ENCODE measurements at regions not wholly inside any gene's neighbourhood (a gene's known extent, or its start where the extent isn't known, plus 50 kb on each side); places are given as distances from the start of the nearest gene placed in this dataset.

- no TSS peak for BruUV-seq (replicated peaks)
- ChIA-PET POLR2A (no interaction called here), CTCF (ENCODE audit: low intra/inter-chr PET ratio) (no interaction called here)
- no CpG with 5 or more reads among the region's 6 CpGs for WGBS (ENCODE audit: insufficient coverage, low coverage, missing lambda C conversion rate)
- Histone ChIP-seq H2AFZ (ENCODE audit: low read depth, low read length) (no peak overlapping the region), H3K27ac (ENCODE audit: extremely low read depth, low read depth, low read length) (no peak overlapping the region), H3K79me2 (ENCODE audit: control insufficient read depth, insufficient read depth, low read length) (no peaks in the 10 kb centered on the region), H3K36me3 (ENCODE audit: control insufficient read depth, insufficient read depth, low read length) (no peaks in the 10 kb centered on the region), H3K4me2 (ENCODE audit: insufficient read depth, low read length) (no peak overlapping the region), H3K27me3 (ENCODE audit: control insufficient read depth in 2 of 2, insufficient read depth in 2 of 2, low read length in 2 of 2) (no peaks in the 10 kb centered on the region), H4K20me1 (replicated peaks; ENCODE audit: control insufficient read depth, insufficient read depth, low read length) (no peaks in the 10 kb centered on the region), H3K4me1 (replicated peaks in 1 of 2; ENCODE audit: control insufficient read depth in 2 of 2, insufficient read depth in 2 of 2, low read length in 2 of 2) (no peaks in the 10 kb centered on the region), H3K9ac (ENCODE audit: insufficient read depth in 1 of 2, low read depth in 2 of 2, low read length in 2 of 2) (no peak overlapping the region), H3K4me3 (no peak overlapping the region), H3K9me3 (replicated peaks; ENCODE audit: control insufficient read depth, insufficient read depth, low read depth, low read length) (no peaks in the 10 kb centered on the region), H3K9me1 (ENCODE audit: control insufficient read depth, insufficient read depth, low read length) (no peaks in the 10 kb centered on the region)
- FAIRE-seq (no peak), DNase-seq (ENCODE audit: extremely low read depth in 1 of 4, low spot score in 3 of 4) (no peak), ATAC-seq (no peak)
- TF ChIP-seq EWSR1 (IDR thresholded peaks at IDR 0.05; ENCODE audit: borderline replicate concordance, low read depth, partially characterized antibody) (no peak), CEBPB (tag; IDR thresholded peaks at IDR 0.05) (no peak), ZNF239 (CRISPR knock-in tag; IDR thresholded peaks at IDR 0.05) (no peak), ZFP1 (CRISPR knock-in tag; IDR thresholded peaks at IDR 0.05) (no peak), HDAC6 (IDR thresholded peaks at IDR 0.05; ENCODE audit: low read depth, low read length) (no peak), ZNF507 (tag; conservative IDR thresholded peaks at IDR 0.05) (no peak)
- intact Hi-C loops (cut with micrococcal nuclease), result no loop called here
- in situ Hi-C loops (cut with MboI), result no loop called here
Measured at GRCh38 chr9:31137176-31138160, 1247.0 kb upstream of the ACO1 start.

Data from K562 (cell line).